K562 (cell line): ENCODE measurements at regions not wholly inside any gene's neighbourhood (a gene's known extent, or its start where the extent isn't known, plus 50 kb on each side); places are given as distances from the start of the nearest gene placed in this dataset.
A peak's percentile ranks its signal among the peaks of the same experiment; 100 is the strongest.

Experiments used
- ATAC-seq: fragments of 200-7000 bp; cut with Tn5 transposase; 3 replicates; pipeline ENCODE4 v1.9.1; 2020; ENCODE audit warnings: moderate library complexity
- BruUV-seq: library from RNA; stranded (reverse); fragments of 400-500 nt; replicated peaks from 2 replicates; lab custom pipeline; 2021; lab: Mats Ljungman, UMichigan
- CTCF ChIA-PET: fragments of 300-600 bp; formaldehyde crosslinking; extraction: SDS; loops from one replicate; lab custom pipeline; 2021; ENCODE audit warnings: low intra/inter-chr PET ratio; lab: Yijun Ruan, JAX
- POLR2A ChIA-PET: fragments of 300-600, 350-650 bp; sonication (Branson Sonifier 250); formaldehyde crosslinking; extraction: SDS; loops from one replicate; lab custom pipeline; 2021; ENCODE audit warnings: antibody characterized with exemption, inconsistent platforms; lab: Yijun Ruan, JAX
- DNase-seq, 4 experiments: peaks; one replicate each; pipeline versions ENCODE4 v3.0.0 to v3.0.0-alpha.2; 2011 to 2018; ENCODE audit warnings: low spot score in 3 of 4, mixed read lengths in 3 of 4; ENCODE audit errors: extremely low read depth in 1 of 4
- FAIRE-seq: peaks from 2 replicates; lab custom pipeline; 2011; peaks lifted over from hg19 to GRCh38; lab: Jason Lieb, UNC
- H2AFZ ChIP-seq: 2 replicates; pipeline ENCODE4 v1.6.0; 2011; ENCODE audit warnings: low read depth, low read length, control low read depth, inconsistent platforms
- H3K27ac ChIP-seq: fragments of 200-600 bp; 3 replicates; pipeline ENCODE4 v1.8.0; 2011; ENCODE audit warnings: low read depth, mild to moderate bottlenecking, control low read depth, inconsistent platforms, low read length, moderate library complexity, mixed read lengths; ENCODE audit errors: extremely low read depth
- H3K27me3 ChIP-seq, 2 experiments: fragments of 300-600 bp in 1 of 2; 2 replicates in 1 of 2; 3 replicates in 1 of 2; pipeline versions ENCODE4 v1.6.0 to v1.8.0; 2011; ENCODE audit warnings: inconsistent platforms in 2 of 2, low read length in 2 of 2, mild to moderate bottlenecking in 1 of 2, mixed read lengths in 1 of 2, moderate library complexity in 1 of 2; ENCODE audit not compliant: control insufficient read depth in 2 of 2, insufficient read depth in 2 of 2
- H3K36me3 ChIP-seq: fragments of 300-600 bp; 3 replicates; pipeline ENCODE4 v1.8.0; 2011; ENCODE audit warnings: mild to moderate bottlenecking, low read length, inconsistent platforms; ENCODE audit not compliant: control insufficient read depth, insufficient read depth
- H3K4me1 ChIP-seq, 2 experiments: fragments of 200-600 bp in 1 of 2; replicated peaks in 1 of 2; 2 replicates in 1 of 2; 3 replicates in 1 of 2; pipeline versions ENCODE4 v1.5.1 to v1.8.0; 2011; ENCODE audit warnings: inconsistent platforms in 2 of 2, low read length in 2 of 2, mild to moderate bottlenecking in 1 of 2, mixed read lengths in 1 of 2, moderate library complexity in 1 of 2; ENCODE audit not compliant: control insufficient read depth in 2 of 2, insufficient read depth in 2 of 2
- H3K4me2 ChIP-seq: 2 replicates; pipeline ENCODE4 v1.6.1; 2011; ENCODE audit warnings: low read length, control low read depth, inconsistent platforms, mixed read lengths; ENCODE audit not compliant: insufficient read depth
- H3K4me3 ChIP-seq: fragments of 200-600 bp; sonication (generic), shearing (Covaris generic); 2 replicates; pipeline ENCODE4 v1.5.1; 2016; ENCODE audit warnings: control low read depth, inconsistent platforms
- H3K79me2 ChIP-seq: fragments of 200-600 bp; 3 replicates; pipeline ENCODE4 v1.8.0; 2011; ENCODE audit warnings: low read length, inconsistent platforms; ENCODE audit not compliant: control insufficient read depth, insufficient read depth
- H3K9ac ChIP-seq, 2 experiments: 2 replicates each; pipeline versions ENCODE4 v1.6.0 to v1.6.1; 2011; ENCODE audit warnings: low read depth in 2 of 2, low read length in 2 of 2, control low read depth in 1 of 2, inconsistent platforms in 1 of 2, mild to moderate bottlenecking in 1 of 2, mixed read lengths in 1 of 2; ENCODE audit not compliant: insufficient read depth in 1 of 2
- H3K9me1 ChIP-seq: one replicate; pipeline ENCODE4 v1.6.0; 2011; ENCODE audit warnings: inconsistent platforms, mild to moderate bottlenecking, low read length, moderate library complexity; ENCODE audit not compliant: control insufficient read depth, insufficient read depth
- H3K9me3 ChIP-seq: replicated peaks from 2 replicates; pipeline ENCODE4 v1.5.1; 2011; ENCODE audit warnings: low read depth, low read length, inconsistent platforms; ENCODE audit not compliant: control insufficient read depth, insufficient read depth
- H4K20me1 ChIP-seq: replicated peaks from 2 replicates; pipeline ENCODE4 v1.6.1; 2011; ENCODE audit warnings: low read length, inconsistent platforms, mixed read lengths; ENCODE audit not compliant: control insufficient read depth, insufficient read depth
- CBFA2T2 ChIP-seq: fragments of 450-650 bp; conservative IDR thresholded peaks from 2 replicates; pipeline ENCODE4 v1.6.1; 2017; ENCODE audit warnings: mild to moderate bottlenecking
- CC2D1A ChIP-seq: fragments of 450-650 bp; IDR thresholded peaks from 2 replicates; pipeline ENCODE4 v1.6.1; 2017; ENCODE audit warnings: mild to moderate bottlenecking
- CCAR2 ChIP-seq: fragments of 200-400 bp; formaldehyde crosslinking; IDR thresholded peaks from 2 replicates; pipeline ENCODE4 v1.6.1; 2017; ENCODE audit warnings: mild to moderate bottlenecking, low read depth, low read length
- CCNT2 ChIP-seq: IDR thresholded peaks from 2 replicates; pipeline ENCODE4 v1.6.1; 2011; ENCODE audit warnings: borderline replicate concordance, low read depth, mild to moderate bottlenecking, moderate library complexity, mixed read lengths, low read length; ENCODE audit not compliant: insufficient read length; ENCODE audit errors: extremely low read depth
- ILF3 ChIP-seq: fragments of 450-650 bp; IDR thresholded peaks from 2 replicates; pipeline ENCODE4 v1.6.1; 2018; ENCODE audit warnings: antibody characterized with exemption, mild to moderate bottlenecking, moderate library complexity, borderline replicate concordance
- JUND ChIP-seq, 2 experiments: IDR thresholded peaks; 2 replicates in 1 of 2; 3 replicates in 1 of 2; pipeline ENCODE4 v1.6.1; 2011; ENCODE audit warnings: borderline replicate concordance in 2 of 2, low read depth in 2 of 2, low read length in 2 of 2, improper control_type of control experiment in 1 of 2, missing biosample characterization in 1 of 2, missing genetic modification characterization in 1 of 2, missing genetic modification reagents in 1 of 2
- NCOR1 ChIP-seq: fragments of 450-650 bp; IDR thresholded peaks from 2 replicates; pipeline ENCODE4 v1.6.1; 2016; ENCODE audit warnings: mild to moderate bottlenecking, moderate library complexity
- NFRKB ChIP-seq: fragments of 450-650 bp; IDR thresholded peaks from 2 replicates; pipeline ENCODE4 v1.6.1; 2016; ENCODE audit warnings: low read depth
- TBL1XR1 ChIP-seq, 2 experiments: IDR thresholded peaks; 2 replicates each; pipeline ENCODE4 v1.6.1; 2012; ENCODE audit warnings: improper control_type of control experiment in 2 of 2, low read length in 2 of 2, mild to moderate bottlenecking in 1 of 2
- TCF3 ChIP-seq: sonication (generic); formaldehyde crosslinking; IDR thresholded peaks from 2 replicates; pipeline ENCODE4 v1.4.0; 2020; ENCODE audit warnings: mild to moderate bottlenecking, missing genetic modification reagents
- YBX1 ChIP-seq: fragments of 450-650 bp; IDR thresholded peaks from 2 replicates; pipeline ENCODE4 v1.7.1; 2016; ENCODE audit warnings: mild to moderate bottlenecking
- ZEB2 ChIP-seq: fragments of 450-650 bp; IDR thresholded peaks from 2 replicates; pipeline ENCODE4 v1.6.1; 2016
- ZNF324 ChIP-seq: fragments of 250-450 bp; sonication (Bioruptor Pico); IDR thresholded peaks from 2 replicates; pipeline ENCODE4 v1.4.0; 2020; ENCODE audit warnings: mild to moderate bottlenecking
- WGBS: fragments of 100-300 bp; shearing (Covaris generic); methylation state at CpG from one replicate; pipeline ENCODE4 v1.1.6; 2016; ENCODE audit warnings: low coverage, mixed read lengths; ENCODE audit not compliant: insufficient coverage; ENCODE audit errors: missing lambda C conversion rate; 5-methylcytosine and 5-hydroxymethylcytosine counted together
- in situ Hi-C: fragments of 300-500 bp; cut with MboI; formaldehyde crosslinking; loops from 4 replicates; pipeline ENCODE4 v1.15.0; 2018; ENCODE audit warnings: inconsistent platforms, mixed read lengths
- intact Hi-C: fragments of 100-400 bp; cut with micrococcal nuclease; formaldehyde crosslinking; loops from 2 replicates; pipeline ENCODE4 v1.14.2; 2022
- TF ChIP-seq, protein P1 (sequence below): fragments of 450-650 bp; formaldehyde crosslinking; IDR thresholded peaks from 2 replicates; pipeline ENCODE4 v1.4.0; 2020; ENCODE audit warnings: mild to moderate bottlenecking
- TF ChIP-seq, protein P2 (sequence below): fragments of 250-450 bp; sonication (Bioruptor Pico); IDR thresholded peaks from 2 replicates; pipeline ENCODE4 v1.4.0; 2020

DNA sequence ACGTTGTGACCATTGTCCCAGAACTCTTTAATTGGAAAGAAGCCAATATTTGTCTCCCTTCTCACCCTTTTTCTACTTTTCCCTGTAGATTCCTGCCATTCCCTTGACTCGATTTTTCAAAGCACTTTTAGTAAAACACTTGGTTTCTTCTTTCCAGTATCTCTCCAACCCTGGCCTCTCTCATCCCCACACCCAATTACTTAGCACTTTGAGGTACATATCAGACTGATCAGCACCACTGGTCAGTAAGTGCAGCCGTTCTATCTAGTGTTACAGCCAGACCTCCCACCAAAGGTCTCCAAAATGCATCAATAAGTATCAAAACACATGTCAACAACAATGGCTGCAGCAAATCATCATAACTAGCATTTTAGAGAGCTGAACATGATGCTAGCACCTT is 141.9 kb downstream of the BTG1 start (continued):
- TF ChIP-seq CBFA2T2 = peak; percentile 94
- peak; percentile 92 for TF ChIP-seq NCOR1
- no peak for TF ChIP-seq YBX1
- peak; percentile 63; the same call in 1 of the 2 replicates for TF ChIP-seq NFRKB
- TF ChIP-seq ZNF324 (CRISPR knock-in tag) = no peak
- TF ChIP-seq, protein P1, sequence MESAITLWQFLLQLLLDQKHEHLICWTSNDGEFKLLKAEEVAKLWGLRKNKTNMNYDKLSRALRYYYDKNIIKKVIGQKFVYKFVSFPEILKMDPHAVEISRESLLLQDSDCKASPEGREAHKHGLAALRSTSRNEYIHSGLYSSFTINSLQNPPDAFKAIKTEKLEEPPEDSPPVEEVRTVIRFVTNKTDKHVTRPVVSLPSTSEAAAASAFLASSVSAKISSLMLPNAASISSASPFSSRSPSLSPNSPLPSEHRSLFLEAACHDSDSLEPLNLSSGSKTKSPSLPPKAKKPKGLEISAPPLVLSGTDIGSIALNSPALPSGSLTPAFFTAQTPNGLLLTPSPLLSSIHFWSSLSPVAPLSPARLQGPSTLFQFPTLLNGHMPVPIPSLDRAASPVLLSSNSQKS (CRISPR knock-in tag) = no peak
- TF ChIP-seq CCAR2 = no peak

- no TSS peak for BruUV-seq
- H3K79me2 ChIP-seq = no peaks in the 10 kb centered on the region
- intact Hi-C loops (loop anchor here (10.0 kb wide), 2 partner anchors 402 to 572 kb away; no protein-coding TSS in a partner anchor), in situ Hi-C loops (no loop called here)
- peak overlapping the region; percentile 65 for H2AFZ ChIP-seq
- H4K20me1 ChIP-seq = no peaks in the 10 kb centered on the region
- peak overlapping the region; percentile 63 for H3K4me2 ChIP-seq
- H3K4me3 ChIP-seq = no peak overlapping the region
- peak overlapping the region; percentile 65 for H3K27ac ChIP-seq
- no peaks in the 10 kb centered on the region for H3K36me3 ChIP-seq
- peaks cover 4 to 31% of the 10 kb centered on the region in 2 experiments; a peak in 4 of 5 replicates for H3K4me1 ChIP-seq
- H3K27me3 ChIP-seq = no peaks in the 10 kb centered on the region
- peaks cover 10% of the 10 kb centered on the region; the same call in 1 of the 2 replicates for H3K9me3 ChIP-seq
- ATAC-seq (peak; percentile 85), FAIRE-seq (peak; percentile 87), DNase-seq (peak; percentile 15 to 78 (median 43))
- WGBS = 6% methylated on average over 5 of the region's 5 CpGs
- ChIA-PET CTCF (no interaction called here), POLR2A (interaction anchor here (0.8 to 1.7 kb wide), 3 partner anchors 18 to 143 kb away, joined by 3 to 8 read pairs (median 4); partner anchors contain the start of gene BTG1)
- peak overlapping the region in 1 of 2 experiments; percentile 59; a peak in 2 of 4 replicates for H3K9ac ChIP-seq
- H3K9me1 ChIP-seq = no peaks in the 10 kb centered on the region
- TF ChIP-seq, protein P2, sequence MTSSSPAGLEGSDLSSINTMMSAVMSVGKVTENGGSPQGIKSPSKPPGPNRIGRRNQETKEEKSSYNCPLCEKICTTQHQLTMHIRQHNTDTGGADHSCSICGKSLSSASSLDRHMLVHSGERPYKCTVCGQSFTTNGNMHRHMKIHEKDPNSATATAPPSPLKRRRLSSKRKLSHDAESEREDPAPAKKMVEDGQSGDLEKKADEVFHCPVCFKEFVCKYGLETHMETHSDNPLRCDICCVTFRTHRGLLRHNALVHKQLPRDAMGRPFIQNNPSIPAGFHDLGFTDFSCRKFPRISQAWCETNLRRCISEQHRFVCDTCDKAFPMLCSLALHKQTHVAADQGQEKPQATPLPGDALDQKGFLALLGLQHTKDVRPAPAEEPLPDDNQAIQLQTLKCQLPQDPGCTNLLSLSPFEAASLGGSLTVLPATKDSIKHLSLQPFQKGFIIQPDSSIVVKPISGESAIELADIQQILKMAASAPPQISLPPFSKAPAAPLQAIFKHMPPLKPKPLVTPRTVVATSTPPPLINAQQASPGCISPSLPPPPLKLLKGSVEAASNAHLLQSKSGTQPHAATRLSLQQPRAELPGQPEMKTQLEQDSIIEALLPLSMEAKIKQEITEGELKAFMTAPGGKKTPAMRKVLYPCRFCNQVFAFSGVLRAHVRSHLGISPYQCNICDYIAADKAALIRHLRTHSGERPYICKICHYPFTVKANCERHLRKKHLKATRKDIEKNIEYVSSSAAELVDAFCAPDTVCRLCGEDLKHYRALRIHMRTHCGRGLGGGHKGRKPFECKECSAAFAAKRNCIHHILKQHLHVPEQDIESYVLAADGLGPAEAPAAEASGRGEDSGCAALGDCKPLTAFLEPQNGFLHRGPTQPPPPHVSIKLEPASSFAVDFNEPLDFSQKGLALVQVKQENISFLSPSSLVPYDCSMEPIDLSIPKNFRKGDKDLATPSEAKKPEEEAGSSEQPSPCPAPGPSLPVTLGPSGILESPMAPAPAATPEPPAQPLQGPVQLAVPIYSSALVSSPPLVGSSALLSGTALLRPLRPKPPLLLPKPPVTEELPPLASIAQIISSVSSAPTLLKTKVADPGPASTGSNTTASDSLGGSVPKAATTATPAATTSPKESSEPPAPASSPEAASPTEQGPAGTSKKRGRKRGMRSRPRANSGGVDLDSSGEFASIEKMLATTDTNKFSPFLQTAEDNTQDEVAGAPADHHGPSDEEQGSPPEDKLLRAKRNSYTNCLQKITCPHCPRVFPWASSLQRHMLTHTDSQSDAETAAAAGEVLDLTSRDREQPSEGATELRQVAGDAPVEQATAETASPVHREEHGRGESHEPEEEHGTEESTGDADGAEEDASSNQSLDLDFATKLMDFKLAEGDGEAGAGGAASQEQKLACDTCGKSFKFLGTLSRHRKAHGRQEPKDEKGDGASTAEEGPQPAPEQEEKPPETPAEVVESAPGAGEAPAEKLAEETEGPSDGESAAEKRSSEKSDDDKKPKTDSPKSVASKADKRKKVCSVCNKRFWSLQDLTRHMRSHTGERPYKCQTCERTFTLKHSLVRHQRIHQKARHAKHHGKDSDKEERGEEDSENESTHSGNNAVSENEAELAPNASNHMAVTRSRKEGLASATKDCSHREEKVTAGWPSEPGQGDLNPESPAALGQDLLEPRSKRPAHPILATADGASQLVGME (CRISPR knock-in tag) = no peak
- TF ChIP-seq JUND (IDR thresholded peaks at IDR 0.05; ENCODE audit: borderline replicate concordance, low read depth, low read length) = peak; percentile 47; the same call in 1 of the 2 replicates
- no peak; the same call in 1 of the 3 replicates for TF ChIP-seq JUND (tag; IDR thresholded peaks at IDR 0.05; ENCODE audit: borderline replicate concordance, low read depth, low read length)
- TF ChIP-seq ILF3 = no peak
- TF ChIP-seq CCNT2 = peak; percentile 72
- TF ChIP-seq TBL1XR1 (IDR thresholded peaks at IDR 0.05; ENCODE audit: low read length in 2 of 2) = peak in 1 of 2 experiments; percentile 43; a peak in 1 of 4 replicates
- TF ChIP-seq CC2D1A = peak; percentile 74; the same call in 1 of the 2 replicates
- TF ChIP-seq ZEB2 = no peak
- TF ChIP-seq TCF3 (CRISPR knock-in tag) = peak; percentile 77
Measured at GRCh38 chr12:92002673-92003382, 142.8 kb downstream of the BTG1 start.
